ENCODE measurements at regions not wholly inside any gene's neighbourhood (a gene's known extent, or its start where the extent isn't known, plus 50 kb on each side); places are given as distances from the start of the nearest gene placed in this dataset.
"Not testable (repeated sequence)": the region's sequence is repeated elsewhere in the genome, so short reads cannot be mapped to it uniquely, and the experiment has no call there.

- ChIA-PET POLR2A (no interaction called here), CTCF (no interaction called here)
- Mint-ChIP-seq H3K9me3 (peaks cover 13% of the 10 kb centered on the region), H3K4me3 (no peak overlapping the region), H3K27ac (no peak overlapping the region), H3K27me3 (no peaks in the 10 kb centered on the region), H3K36me3 (ENCODE audit: low read depth) (no peaks in the 10 kb centered on the region), H3K4me1 (ENCODE audit: low read depth) (no peaks in the 10 kb centered on the region)
- H3K27me3 ChIP-seq (ENCODE audit: control insufficient read depth in 1 of 2, insufficient read depth in 2 of 2, low read length in 2 of 2), result no peaks in the 10 kb centered on the region
- H3K9me3 ChIP-seq (ENCODE audit: control insufficient read depth in 1 of 2, insufficient read depth in 1 of 2, low read length in 2 of 2), result peaks cover 0 to 10% of the 10 kb centered on the region in 2 experiments
- H3K27ac ChIP-seq (ENCODE audit: low read depth in 1 of 2, low read length in 2 of 2), result no peak overlapping the region
- TF ChIP-seq CTCF (IDR thresholded peaks at IDR 0.05), result no peak
- no peaks in the 10 kb centered on the region for H3K36me3 ChIP-seq (ENCODE audit: insufficient read depth, low read length)
- ATAC-seq (ENCODE audit: poor library complexity), result no peak
- H3K4me3 ChIP-seq (ENCODE audit: low read length), result no peak overlapping the region
- no peaks in the 10 kb centered on the region for H3K4me1 ChIP-seq (ENCODE audit: insufficient read depth, low read length)
- intact Hi-C loops (cut with DNase I, micrococcal nuclease), result no loop called here
- DNase-seq, result no peak
These were observed 369.6 kb upstream of the POT1 start for GRCh38 chr7:125299003-125299765.

DNA sequence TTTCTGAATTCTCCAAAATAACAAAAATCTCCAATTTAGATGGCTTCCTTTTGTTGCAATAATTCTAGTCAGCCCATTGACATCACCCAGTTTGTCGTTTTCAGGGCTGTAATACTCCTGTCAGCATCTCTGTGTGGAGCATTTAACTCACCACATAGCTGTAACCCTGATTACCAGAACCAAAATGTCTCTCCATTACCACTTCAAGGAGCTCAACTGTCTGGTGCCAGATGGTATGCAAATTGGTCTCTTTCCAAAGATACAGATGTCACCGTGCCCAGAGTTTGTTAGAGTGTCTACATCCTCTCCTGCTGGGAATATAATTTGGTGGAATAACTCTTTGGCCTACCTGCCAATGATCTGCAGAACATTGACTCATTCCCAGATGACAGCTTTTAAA lies 350.3 kb upstream of the POT1 start:
- no peaks in the 10 kb centered on the region for H3K36me3 ChIP-seq (ENCODE audit: insufficient read depth, low read length)
- no peaks in the 10 kb centered on the region for H3K4me1 Mint-ChIP-seq (ENCODE audit: low read depth)
- no peak for TF ChIP-seq CTCF (IDR thresholded peaks at IDR 0.05)
- peaks cover 0 to 3% of the 10 kb centered on the region in 2 experiments for H3K9me3 ChIP-seq (ENCODE audit: control insufficient read depth in 1 of 2, insufficient read depth in 1 of 2, low read length in 2 of 2)
- no peak overlapping the region for H3K27ac Mint-ChIP-seq
- H3K9me3 Mint-ChIP-seq, result peaks cover 4% of the 10 kb centered on the region
- no peaks in the 10 kb centered on the region for H3K4me1 ChIP-seq (ENCODE audit: insufficient read depth, low read length)
- H3K4me3 ChIP-seq (ENCODE audit: low read length), result no peak overlapping the region
- no peaks in the 10 kb centered on the region for H3K27me3 ChIP-seq (ENCODE audit: control insufficient read depth in 1 of 2, insufficient read depth in 2 of 2, low read length in 2 of 2)
- no peaks in the 10 kb centered on the region for H3K27me3 Mint-ChIP-seq
- no peak for DNase-seq
- intact Hi-C loops (cut with DNase I, micrococcal nuclease), result no loop called here
- ChIA-PET CTCF (no interaction called here), POLR2A (no interaction called here)
- no peak overlapping the region for H3K27ac ChIP-seq (ENCODE audit: low read depth in 1 of 2, low read length in 2 of 2)
- ATAC-seq (ENCODE audit: poor library complexity), result no peak
- no peak overlapping the region for H3K4me3 Mint-ChIP-seq
- H3K36me3 Mint-ChIP-seq (ENCODE audit: low read depth), result no peaks in the 10 kb centered on the region

DNA sequence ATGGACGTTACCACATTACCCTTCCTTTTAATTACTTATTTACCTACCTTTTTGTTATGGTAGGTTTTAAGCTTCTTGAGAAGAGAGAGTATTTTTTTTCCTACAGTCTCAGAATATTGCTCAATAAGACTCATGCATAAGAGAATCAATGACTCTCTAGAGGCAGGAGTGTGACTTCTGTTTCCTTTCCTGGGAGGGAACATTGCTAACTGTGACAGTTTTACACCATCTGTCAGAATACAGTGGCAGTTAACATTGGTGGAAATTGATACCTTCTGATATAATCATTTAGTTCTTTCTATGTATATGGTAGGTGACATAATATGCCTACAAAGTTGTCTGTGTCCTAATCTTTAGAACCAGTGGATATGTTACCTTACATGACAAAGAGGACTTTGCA lies 348.7 kb upstream of the POT1 start:
- ChIA-PET CTCF (no interaction called here), POLR2A (no interaction called here)
- no peak for DNase-seq
- Mint-ChIP-seq H3K4me1 (ENCODE audit: low read depth) (no peaks in the 10 kb centered on the region), H3K9me3 (no peaks in the 10 kb centered on the region), H3K27ac (no peak overlapping the region), H3K4me3 (no peak overlapping the region), H3K27me3 (no peaks in the 10 kb centered on the region), H3K36me3 (ENCODE audit: low read depth) (no peaks in the 10 kb centered on the region)
- Histone ChIP-seq H3K27me3 (ENCODE audit: control insufficient read depth in 1 of 2, insufficient read depth in 2 of 2, low read length in 2 of 2) (no peaks in the 10 kb centered on the region), H3K36me3 (ENCODE audit: insufficient read depth, low read length) (no peaks in the 10 kb centered on the region), H3K9me3 (ENCODE audit: control insufficient read depth in 1 of 2, insufficient read depth in 1 of 2, low read length in 2 of 2) (peaks cover 0 to 3% of the 10 kb centered on the region in 2 experiments), H3K4me1 (ENCODE audit: insufficient read depth, low read length) (no peaks in the 10 kb centered on the region), H3K4me3 (ENCODE audit: low read length) (no peak overlapping the region), H3K27ac (ENCODE audit: low read depth in 1 of 2, low read length in 2 of 2) (no peak overlapping the region)
- ATAC-seq (ENCODE audit: poor library complexity), result no peak
- intact Hi-C loops (cut with DNase I, micrococcal nuclease), result no loop called here
- TF ChIP-seq CTCF (IDR thresholded peaks at IDR 0.05), result no peak

GRCh38 chr7:125274742-125275141 lies 345.1 kb upstream of the POT1 start:
- intact Hi-C loops (cut with DNase I, micrococcal nuclease); H3K27ac Mint-ChIP-seq; H3K9me3 ChIP-seq (ENCODE audit: control insufficient read depth in 1 of 2, insufficient read depth in 1 of 2, low read length in 2 of 2); H3K27ac ChIP-seq (ENCODE audit: low read depth in 1 of 2, low read length in 2 of 2); CTCF ChIA-PET; H3K27me3 ChIP-seq (ENCODE audit: control insufficient read depth in 1 of 2, insufficient read depth in 2 of 2, low read length in 2 of 2); ATAC-seq (ENCODE audit: poor library complexity); H3K36me3 ChIP-seq (ENCODE audit: insufficient read depth, low read length); H3K4me1 ChIP-seq (ENCODE audit: insufficient read depth, low read length); H3K27me3 Mint-ChIP-seq; H3K9me3 Mint-ChIP-seq; DNase-seq; POLR2A ChIA-PET; H3K4me3 Mint-ChIP-seq; H3K4me1 Mint-ChIP-seq (ENCODE audit: low read depth); H3K4me3 ChIP-seq (ENCODE audit: low read length); H3K36me3 Mint-ChIP-seq (ENCODE audit: low read depth): not testable (repeated sequence)

DNA sequence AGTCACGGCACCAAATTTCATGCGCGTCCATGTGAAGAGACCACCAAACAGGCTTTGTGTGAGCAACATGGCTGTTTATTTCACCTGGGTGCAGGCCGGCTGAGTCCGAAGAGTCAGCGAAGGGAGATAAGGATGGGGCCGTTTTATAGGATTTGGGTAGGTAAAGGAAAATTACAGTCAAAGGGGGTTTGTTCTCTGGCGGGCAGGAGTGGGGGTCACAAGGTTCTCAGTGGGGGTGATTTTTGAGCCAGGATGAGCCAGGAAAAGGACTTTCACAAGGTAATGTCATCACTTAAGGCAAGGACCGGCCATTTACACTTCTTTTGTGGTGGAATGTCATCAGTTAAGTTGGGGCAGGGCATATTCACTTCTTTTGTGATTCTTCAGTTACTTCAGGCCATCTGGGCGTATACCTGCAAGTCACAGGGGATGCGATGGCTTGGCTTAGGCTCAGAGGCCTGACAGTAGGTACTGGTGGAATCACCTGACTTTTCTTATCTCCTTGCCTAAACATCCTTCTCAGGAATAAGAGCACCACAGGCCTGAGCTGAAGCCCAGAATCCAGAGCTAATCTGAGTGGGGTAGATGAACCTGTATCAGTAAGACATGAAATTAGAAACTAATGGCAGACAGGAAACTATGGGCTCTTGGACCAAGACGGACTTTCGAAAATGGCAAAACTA lies 334.7 kb upstream of the POT1 start:
- H3K27me3 Mint-ChIP-seq; H3K36me3 ChIP-seq (ENCODE audit: insufficient read depth, low read length); H3K4me3 Mint-ChIP-seq; POLR2A ChIA-PET; H3K27ac Mint-ChIP-seq; ATAC-seq (ENCODE audit: poor library complexity); H3K27ac ChIP-seq (ENCODE audit: low read depth in 1 of 2, low read length in 2 of 2); H3K4me1 Mint-ChIP-seq (ENCODE audit: low read depth); intact Hi-C loops (cut with DNase I, micrococcal nuclease); H3K9me3 Mint-ChIP-seq; H3K9me3 ChIP-seq (ENCODE audit: control insufficient read depth in 1 of 2, insufficient read depth in 1 of 2, low read length in 2 of 2); H3K4me1 ChIP-seq (ENCODE audit: insufficient read depth, low read length); H3K4me3 ChIP-seq (ENCODE audit: low read length); H3K27me3 ChIP-seq (ENCODE audit: control insufficient read depth in 1 of 2, insufficient read depth in 2 of 2, low read length in 2 of 2); H3K36me3 Mint-ChIP-seq (ENCODE audit: low read depth); CTCF ChIA-PET; DNase-seq: not testable (repeated sequence)

Data from CD4-positive, alpha-beta T cell (primary cell).